K562 (cell line): ENCODE measurements at regions not wholly inside any gene's neighbourhood (a gene's known extent, or its start where the extent isn't known, plus 50 kb on each side); places are given as distances from the start of the nearest gene placed in this dataset.

ENCODE experiments used
- CREM ChIP-seq: IDR thresholded peaks from 2 replicates; pipeline ENCODE4 v1.6.1; 2014; ENCODE audit warnings: antibody characterized with exemption, low read depth
- GTF2E2 ChIP-seq: fragments of 200-800 bp; sonication (Bioruptor generic); IDR thresholded peaks from 2 replicates; pipeline ENCODE4 v1.6.1; 2016; ENCODE audit warnings: missing genetic modification characterization, missing compliant biosample characterization
- SAP30 ChIP-seq: fragments of 200-600 bp; sonication (generic); IDR thresholded peaks from 2 replicates; pipeline ENCODE4 v1.6.1; 2012; ENCODE audit warnings: borderline replicate concordance, low read depth, mild to moderate bottlenecking, moderate library complexity, low read length, control low read depth, inconsistent platforms; ENCODE audit not compliant: insufficient read depth, poor library complexity, severe bottlenecking
- SMAD4 ChIP-seq: fragments of 250-450 bp; sonication (Bioruptor Pico); conservative IDR thresholded peaks from 2 replicates; pipeline ENCODE4 v1.8.0; 2021; ENCODE audit warnings: inconsistent platforms, mild to moderate bottlenecking, moderate library complexity
- TAL1 ChIP-seq: fragments of 450-650 bp; IDR thresholded peaks from 2 replicates; pipeline ENCODE4 v1.6.1; 2016; ENCODE audit warnings: mild to moderate bottlenecking
- TRIM24 ChIP-seq, 2 experiments: fragments of 450-650 bp; IDR thresholded peaks; 2 replicates each; pipeline ENCODE4 v1.6.1; 2016
- ZNF445 ChIP-seq: fragments of 250-450 bp; sonication (Bioruptor Pico); IDR thresholded peaks from 2 replicates; pipeline ENCODE4 v1.4.0; 2020; ENCODE audit warnings: low read depth, mild to moderate bottlenecking, moderate library complexity
- ZNF668 ChIP-seq: fragments of 250-450 bp; sonication (Bioruptor Pico); IDR thresholded peaks from 2 replicates; pipeline ENCODE4 v1.8.0; 2022; ENCODE audit warnings: mild to moderate bottlenecking, inconsistent platforms
- ZNF764 ChIP-seq: fragments of 250-450 bp; sonication (Bioruptor Pico); IDR thresholded peaks from 2 replicates; pipeline ENCODE4 v1.4.0; 2020; ENCODE audit warnings: low read depth, mild to moderate bottlenecking, moderate library complexity
- TF ChIP-seq, protein P1 (sequence below): fragments of 250-450 bp; sonication (Bioruptor Pico); IDR thresholded peaks from 2 replicates; pipeline ENCODE4 v1.6.1; 2021; ENCODE audit warnings: mild to moderate bottlenecking
- TF ChIP-seq, protein P2 (sequence below): fragments of 450-650 bp; conservative IDR thresholded peaks from 2 replicates; pipeline ENCODE4 v1.6.1; 2016; ENCODE audit warnings: missing genetic modification characterization, low read depth, mild to moderate bottlenecking, missing compliant biosample characterization, moderate library complexity
- TF ChIP-seq, protein P3 (sequence below): fragments of 450-650 bp; formaldehyde crosslinking; IDR thresholded peaks from 2 replicates; pipeline ENCODE4 v1.4.0; 2022; ENCODE audit warnings: mild to moderate bottlenecking, moderate library complexity
- TF ChIP-seq, protein P4 (sequence below): fragments of 200-800 bp; sonication (Bioruptor generic); IDR thresholded peaks from 2 replicates; pipeline ENCODE4 v1.6.1; 2017; ENCODE audit warnings: missing genetic modification characterization, missing compliant biosample characterization
- TF ChIP-seq, protein P5 (sequence below), 3 experiments: IDR thresholded peaks in 2 of 3; conservative IDR thresholded peaks in 1 of 3; 2 replicates each; pipeline ENCODE4 v1.5.1; 2011 to 2012; ENCODE audit warnings: low read length in 3 of 3, mild to moderate bottlenecking in 3 of 3, control low read depth in 2 of 3, improper control_type of control experiment in 1 of 3, inconsistent platforms in 1 of 3, low read depth in 1 of 3, mixed read lengths in 1 of 3, moderate library complexity in 1 of 3; ENCODE audit not compliant: insufficient read depth in 2 of 3
- TF ChIP-seq, protein P6 (sequence below): fragments of 450-650 bp; IDR thresholded peaks from 2 replicates; pipeline ENCODE4 v1.6.1; 2018; ENCODE audit not compliant: partially characterized antibody
- TF ChIP-seq, protein P7 (sequence below): sonication (generic); formaldehyde crosslinking; IDR thresholded peaks from 2 replicates; pipeline ENCODE4 v1.9.0; 2022; ENCODE audit warnings: mild to moderate bottlenecking, missing genetic modification reagents

DNA sequence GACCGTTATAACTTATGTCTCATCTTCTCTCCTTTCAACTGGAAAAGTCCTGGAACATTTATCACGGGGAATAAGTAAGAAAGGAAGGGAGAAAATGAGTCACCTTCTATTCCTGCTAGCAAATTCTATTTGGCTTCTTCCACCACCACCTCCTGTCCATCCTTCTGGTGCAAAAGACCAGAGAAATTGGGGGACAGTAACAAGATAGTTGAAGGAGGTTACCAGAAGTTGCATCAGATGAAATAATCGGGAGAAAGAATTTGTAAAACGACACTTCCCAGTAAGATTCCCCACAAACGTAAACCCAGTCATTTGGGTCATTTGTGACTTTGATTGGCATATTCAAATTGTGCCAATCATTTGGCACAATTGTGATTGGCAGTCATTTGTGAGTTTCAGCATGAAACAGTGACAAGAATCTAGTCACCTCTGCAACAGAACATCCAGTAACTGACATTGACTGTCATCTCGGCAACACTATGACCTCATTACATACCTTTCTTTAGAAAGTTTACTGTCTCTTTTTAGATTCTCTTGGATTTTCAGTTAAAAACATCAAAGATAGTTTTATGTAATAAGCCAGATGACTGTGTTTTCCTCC lies 51.3 kb upstream of the PIK3CG start (continued):
- TF ChIP-seq, protein P1, sequence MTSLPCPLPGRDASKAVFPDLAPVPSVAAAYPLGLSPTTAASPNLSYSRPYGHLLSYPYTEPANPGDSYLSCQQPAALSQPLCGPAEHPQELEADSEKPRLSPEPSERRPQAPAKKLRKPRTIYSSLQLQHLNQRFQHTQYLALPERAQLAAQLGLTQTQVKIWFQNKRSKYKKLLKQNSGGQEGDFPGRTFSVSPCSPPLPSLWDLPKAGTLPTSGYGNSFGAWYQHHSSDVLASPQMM (CRISPR knock-in tag), result no peak
- TF ChIP-seq, protein P2, sequence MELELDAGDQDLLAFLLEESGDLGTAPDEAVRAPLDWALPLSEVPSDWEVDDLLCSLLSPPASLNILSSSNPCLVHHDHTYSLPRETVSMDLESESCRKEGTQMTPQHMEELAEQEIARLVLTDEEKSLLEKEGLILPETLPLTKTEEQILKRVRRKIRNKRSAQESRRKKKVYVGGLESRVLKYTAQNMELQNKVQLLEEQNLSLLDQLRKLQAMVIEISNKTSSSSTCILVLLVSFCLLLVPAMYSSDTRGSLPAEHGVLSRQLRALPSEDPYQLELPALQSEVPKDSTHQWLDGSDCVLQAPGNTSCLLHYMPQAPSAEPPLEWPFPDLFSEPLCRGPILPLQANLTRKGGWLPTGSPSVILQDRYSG, result peak; percentile 67; the same call in 1 of the 2 replicates
- TF ChIP-seq SMAD4 (CRISPR knock-in tag), result peak; percentile 81; the same call in 1 of the 2 replicates
- TF ChIP-seq, protein P3, sequence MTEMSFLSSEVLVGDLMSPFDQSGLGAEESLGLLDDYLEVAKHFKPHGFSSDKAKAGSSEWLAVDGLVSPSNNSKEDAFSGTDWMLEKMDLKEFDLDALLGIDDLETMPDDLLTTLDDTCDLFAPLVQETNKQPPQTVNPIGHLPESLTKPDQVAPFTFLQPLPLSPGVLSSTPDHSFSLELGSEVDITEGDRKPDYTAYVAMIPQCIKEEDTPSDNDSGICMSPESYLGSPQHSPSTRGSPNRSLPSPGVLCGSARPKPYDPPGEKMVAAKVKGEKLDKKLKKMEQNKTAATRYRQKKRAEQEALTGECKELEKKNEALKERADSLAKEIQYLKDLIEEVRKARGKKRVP, result peak; percentile 100
- TF ChIP-seq ZNF764 (CRISPR knock-in tag), result no peak
- TF ChIP-seq, protein P4, sequence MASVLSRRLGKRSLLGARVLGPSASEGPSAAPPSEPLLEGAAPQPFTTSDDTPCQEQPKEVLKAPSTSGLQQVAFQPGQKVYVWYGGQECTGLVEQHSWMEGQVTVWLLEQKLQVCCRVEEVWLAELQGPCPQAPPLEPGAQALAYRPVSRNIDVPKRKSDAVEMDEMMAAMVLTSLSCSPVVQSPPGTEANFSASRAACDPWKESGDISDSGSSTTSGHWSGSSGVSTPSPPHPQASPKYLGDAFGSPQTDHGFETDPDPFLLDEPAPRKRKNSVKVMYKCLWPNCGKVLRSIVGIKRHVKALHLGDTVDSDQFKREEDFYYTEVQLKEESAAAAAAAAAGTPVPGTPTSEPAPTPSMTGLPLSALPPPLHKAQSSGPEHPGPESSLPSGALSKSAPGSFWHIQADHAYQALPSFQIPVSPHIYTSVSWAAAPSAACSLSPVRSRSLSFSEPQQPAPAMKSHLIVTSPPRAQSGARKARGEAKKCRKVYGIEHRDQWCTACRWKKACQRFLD (CRISPR knock-in tag), result peak; percentile 66
- peak; percentile 97 for TF ChIP-seq GTF2E2 (tag)
- TF ChIP-seq, protein P5, sequence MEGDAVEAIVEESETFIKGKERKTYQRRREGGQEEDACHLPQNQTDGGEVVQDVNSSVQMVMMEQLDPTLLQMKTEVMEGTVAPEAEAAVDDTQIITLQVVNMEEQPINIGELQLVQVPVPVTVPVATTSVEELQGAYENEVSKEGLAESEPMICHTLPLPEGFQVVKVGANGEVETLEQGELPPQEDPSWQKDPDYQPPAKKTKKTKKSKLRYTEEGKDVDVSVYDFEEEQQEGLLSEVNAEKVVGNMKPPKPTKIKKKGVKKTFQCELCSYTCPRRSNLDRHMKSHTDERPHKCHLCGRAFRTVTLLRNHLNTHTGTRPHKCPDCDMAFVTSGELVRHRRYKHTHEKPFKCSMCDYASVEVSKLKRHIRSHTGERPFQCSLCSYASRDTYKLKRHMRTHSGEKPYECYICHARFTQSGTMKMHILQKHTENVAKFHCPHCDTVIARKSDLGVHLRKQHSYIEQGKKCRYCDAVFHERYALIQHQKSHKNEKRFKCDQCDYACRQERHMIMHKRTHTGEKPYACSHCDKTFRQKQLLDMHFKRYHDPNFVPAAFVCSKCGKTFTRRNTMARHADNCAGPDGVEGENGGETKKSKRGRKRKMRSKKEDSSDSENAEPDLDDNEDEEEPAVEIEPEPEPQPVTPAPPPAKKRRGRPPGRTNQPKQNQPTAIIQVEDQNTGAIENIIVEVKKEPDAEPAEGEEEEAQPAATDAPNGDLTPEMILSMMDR (IDR thresholded peaks at IDR 0.05 in 2 of 3, conservative IDR thresholded peaks at IDR 0.05 in 1 of 3; ENCODE audit: insufficient read depth in 2 of 3, low read depth in 1 of 3, low read length in 3 of 3), result no peak
- TF ChIP-seq ZNF668 (CRISPR knock-in tag), result peak; percentile 62; the same call in 1 of the 2 replicates
- TF ChIP-seq CREM, result 0 out of 2 replicates have a peak, but pooled peaks have one; percentile 25
- TF ChIP-seq, protein P6, sequence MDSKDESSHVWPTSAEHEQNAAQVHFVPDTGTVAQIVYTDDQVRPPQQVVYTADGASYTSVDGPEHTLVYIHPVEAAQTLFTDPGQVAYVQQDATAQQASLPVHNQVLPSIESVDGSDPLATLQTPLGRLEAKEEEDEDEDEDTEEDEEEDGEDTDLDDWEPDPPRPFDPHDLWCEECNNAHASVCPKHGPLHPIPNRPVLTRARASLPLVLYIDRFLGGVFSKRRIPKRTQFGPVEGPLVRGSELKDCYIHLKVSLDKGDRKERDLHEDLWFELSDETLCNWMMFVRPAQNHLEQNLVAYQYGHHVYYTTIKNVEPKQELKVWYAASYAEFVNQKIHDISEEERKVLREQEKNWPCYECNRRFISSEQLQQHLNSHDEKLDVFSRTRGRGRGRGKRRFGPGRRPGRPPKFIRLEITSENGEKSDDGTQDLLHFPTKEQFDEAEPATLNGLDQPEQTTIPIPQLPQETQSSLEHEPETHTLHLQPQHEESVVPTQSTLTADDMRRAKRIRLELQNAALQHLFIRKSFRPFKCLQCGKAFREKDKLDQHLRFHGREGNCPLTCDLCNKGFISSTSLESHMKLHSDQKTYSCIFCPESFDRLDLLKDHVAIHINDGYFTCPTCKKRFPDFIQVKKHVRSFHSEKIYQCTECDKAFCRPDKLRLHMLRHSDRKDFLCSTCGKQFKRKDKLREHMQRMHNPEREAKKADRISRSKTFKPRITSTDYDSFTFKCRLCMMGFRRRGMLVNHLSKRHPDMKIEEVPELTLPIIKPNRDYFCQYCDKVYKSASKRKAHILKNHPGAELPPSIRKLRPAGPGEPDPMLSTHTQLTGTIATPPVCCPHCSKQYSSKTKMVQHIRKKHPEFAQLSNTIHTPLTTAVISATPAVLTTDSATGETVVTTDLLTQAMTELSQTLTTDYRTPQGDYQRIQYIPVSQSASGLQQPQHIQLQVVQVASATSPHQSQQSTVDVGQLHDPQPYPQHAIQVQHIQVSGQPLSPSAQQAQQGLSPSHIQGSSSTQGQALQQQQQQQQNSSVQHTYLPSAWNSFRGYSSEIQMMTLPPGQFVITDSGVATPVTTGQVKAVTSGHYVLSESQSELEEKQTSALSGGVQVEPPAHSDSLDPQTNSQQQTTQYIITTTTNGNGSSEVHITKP, result peak; percentile 20
- no peak for TF ChIP-seq SAP30
- TF ChIP-seq, protein P7, sequence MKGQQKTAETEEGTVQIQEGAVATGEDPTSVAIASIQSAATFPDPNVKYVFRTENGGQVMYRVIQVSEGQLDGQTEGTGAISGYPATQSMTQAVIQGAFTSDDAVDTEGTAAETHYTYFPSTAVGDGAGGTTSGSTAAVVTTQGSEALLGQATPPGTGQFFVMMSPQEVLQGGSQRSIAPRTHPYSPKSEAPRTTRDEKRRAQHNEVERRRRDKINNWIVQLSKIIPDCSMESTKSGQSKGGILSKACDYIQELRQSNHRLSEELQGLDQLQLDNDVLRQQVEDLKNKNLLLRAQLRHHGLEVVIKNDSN (CRISPR knock-in tag), result no peak
- TF ChIP-seq TRIM24 (IDR thresholded peaks at IDR 0.05), result peak; percentile 95 to 97
- peak; percentile 5; the same call in 1 of the 2 replicates for TF ChIP-seq TAL1
- no peak for TF ChIP-seq ZNF445 (CRISPR knock-in tag)
